ENCODE measurements at regions not wholly inside any gene's neighbourhood (a gene's known extent, or its start where the extent isn't known, plus 50 kb on each side); places are given as distances from the start of the nearest gene placed in this dataset.

GRCh38 chr2:136448986-136449780 is 316.2 kb upstream of the THSD7B start:
- DNase-seq, result no peak

GRCh38 chr2:136448432-136448831 is 316.9 kb upstream of the THSD7B start:
- no peak for DNase-seq

GRCh38 chr2:136444323-136444722 is 321.0 kb upstream of the THSD7B start:
- no peak for DNase-seq

- DNase-seq, result no peak
Measured at GRCh38 chr2:136443661-136444060, 321.7 kb upstream of the THSD7B start.

GRCh38 chr2:136441979-136442714 is 323.2 kb upstream of the THSD7B start:
- DNase-seq, result no peak

GRCh38 chr2:136439064-136439676 is 321.2 kb upstream of the CXCR4 start:
- no peak for DNase-seq

- DNase-seq, result no peak
Measured at GRCh38 chr2:136437461-136437860, 319.5 kb upstream of the CXCR4 start.

- no peak for DNase-seq
Measured at GRCh38 chr2:136436936-136437335, 319.0 kb upstream of the CXCR4 start.

GRCh38 chr2:136434251-136434715 is 316.3 kb upstream of the CXCR4 start:
- DNase-seq, result no peak

- no peak for DNase-seq
Measured at GRCh38 chr2:136433261-136433660, 315.3 kb upstream of the CXCR4 start.

- no peak for DNase-seq
Measured at GRCh38 chr2:136424112-136424511, 306.2 kb upstream of the CXCR4 start.

GRCh38 chr2:136423516-136423996 is 305.6 kb upstream of the CXCR4 start:
- peak; percentile 79 to 86 for DNase-seq

GRCh38 chr2:136422512-136422911 is 304.6 kb upstream of the CXCR4 start:
- DNase-seq, result no peak

GRCh38 chr2:136420346-136420745 is 302.4 kb upstream of the CXCR4 start:
- no peak for DNase-seq

GRCh38 chr2:136411946-136412345 is 294.0 kb upstream of the CXCR4 start:
- DNase-seq, result no peak

GRCh38 chr2:136410673-136411072 is 292.7 kb upstream of the CXCR4 start:
- no peak for DNase-seq

- DNase-seq, result no peak
Measured at GRCh38 chr2:136408795-136409194, 290.8 kb upstream of the CXCR4 start.

- no peak for DNase-seq
Measured at GRCh38 chr2:136407952-136408318, 290.0 kb upstream of the CXCR4 start.

- no peak for DNase-seq
Measured at GRCh38 chr2:136407117-136407951, 289.4 kb upstream of the CXCR4 start.

GRCh38 chr2:136404925-136405324 is 287.0 kb upstream of the CXCR4 start:
- DNase-seq, result no peak

GRCh38 chr2:136404176-136404575 is 286.2 kb upstream of the CXCR4 start:
- no peak for DNase-seq

- DNase-seq, result no peak
Measured at GRCh38 chr2:136402281-136402680, 284.3 kb upstream of the CXCR4 start.
